OCI-LY7 (cell line): ENCODE measurements at regions not wholly inside any gene's neighbourhood (a gene's known extent, or its start where the extent isn't known, plus 50 kb on each side); places are given as distances from the start of the nearest gene placed in this dataset.

Experiments used
- EZH2phosphoT487 ChIP-seq: fragments of 200-600 bp; sonication (generic); IDR thresholded peaks from 2 replicates; pipeline ENCODE4 v1.6.1; 2018; ENCODE audit warnings: low read depth, borderline replicate concordance, mild to moderate bottlenecking, mixed run types, antibody characterized with exemption, low read length, moderate library complexity, mixed read lengths
- TF ChIP-seq, protein P1 (sequence below): fragments of 200-600 bp; sonication (generic); conservative IDR thresholded peaks from 2 replicates; pipeline ENCODE4 v1.5.1; 2014; ENCODE audit warnings: mild to moderate bottlenecking, antibody characterized with exemption, low read length, moderate library complexity, mixed read lengths

DNA sequence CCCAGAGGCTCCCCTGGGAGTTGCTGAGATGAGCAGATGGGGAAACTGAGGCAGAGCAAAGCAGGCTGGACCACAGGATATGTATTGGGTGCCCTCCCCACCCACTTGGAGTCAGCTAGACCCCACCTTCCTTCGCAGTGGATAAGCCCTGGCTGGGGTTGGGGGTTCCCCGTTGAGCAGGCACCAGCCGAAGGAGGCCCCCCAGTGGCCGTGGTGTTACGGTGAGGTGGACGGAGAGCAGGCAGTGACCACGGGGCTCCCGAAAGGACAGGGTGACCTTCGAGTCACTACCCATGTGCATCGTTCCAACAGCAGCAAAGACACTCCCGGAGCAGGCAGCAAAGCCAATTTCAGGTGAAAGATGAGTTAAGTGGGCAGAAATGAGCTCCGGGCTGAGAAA, 62.4 kb upstream of the ADGRE5 start:
- TF ChIP-seq, protein P1, sequence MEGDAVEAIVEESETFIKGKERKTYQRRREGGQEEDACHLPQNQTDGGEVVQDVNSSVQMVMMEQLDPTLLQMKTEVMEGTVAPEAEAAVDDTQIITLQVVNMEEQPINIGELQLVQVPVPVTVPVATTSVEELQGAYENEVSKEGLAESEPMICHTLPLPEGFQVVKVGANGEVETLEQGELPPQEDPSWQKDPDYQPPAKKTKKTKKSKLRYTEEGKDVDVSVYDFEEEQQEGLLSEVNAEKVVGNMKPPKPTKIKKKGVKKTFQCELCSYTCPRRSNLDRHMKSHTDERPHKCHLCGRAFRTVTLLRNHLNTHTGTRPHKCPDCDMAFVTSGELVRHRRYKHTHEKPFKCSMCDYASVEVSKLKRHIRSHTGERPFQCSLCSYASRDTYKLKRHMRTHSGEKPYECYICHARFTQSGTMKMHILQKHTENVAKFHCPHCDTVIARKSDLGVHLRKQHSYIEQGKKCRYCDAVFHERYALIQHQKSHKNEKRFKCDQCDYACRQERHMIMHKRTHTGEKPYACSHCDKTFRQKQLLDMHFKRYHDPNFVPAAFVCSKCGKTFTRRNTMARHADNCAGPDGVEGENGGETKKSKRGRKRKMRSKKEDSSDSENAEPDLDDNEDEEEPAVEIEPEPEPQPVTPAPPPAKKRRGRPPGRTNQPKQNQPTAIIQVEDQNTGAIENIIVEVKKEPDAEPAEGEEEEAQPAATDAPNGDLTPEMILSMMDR = peak; percentile 36; the same call in 1 of the 2 replicates
- TF ChIP-seq EZH2phosphoT487 = no peak
